ENCODE measurements at regions not wholly inside any gene's neighbourhood (a gene's known extent, or its start where the extent isn't known, plus 50 kb on each side); places are given as distances from the start of the nearest gene placed in this dataset.

- Histone ChIP-seq H3K9me3 (no peaks in the 10 kb centered on the region), H3K36me3 (ENCODE audit: low read depth) (no peaks in the 10 kb centered on the region), H3K4me3 (no peak overlapping the region), H3K4me1 (ENCODE audit: low read depth) (no peaks in the 10 kb centered on the region)
- intact Hi-C loops (cut with DNase I, micrococcal nuclease) = no loop called here
- ATAC-seq (no peak), DNase-seq (no peak)
- TF ChIP-seq, protein P1, sequence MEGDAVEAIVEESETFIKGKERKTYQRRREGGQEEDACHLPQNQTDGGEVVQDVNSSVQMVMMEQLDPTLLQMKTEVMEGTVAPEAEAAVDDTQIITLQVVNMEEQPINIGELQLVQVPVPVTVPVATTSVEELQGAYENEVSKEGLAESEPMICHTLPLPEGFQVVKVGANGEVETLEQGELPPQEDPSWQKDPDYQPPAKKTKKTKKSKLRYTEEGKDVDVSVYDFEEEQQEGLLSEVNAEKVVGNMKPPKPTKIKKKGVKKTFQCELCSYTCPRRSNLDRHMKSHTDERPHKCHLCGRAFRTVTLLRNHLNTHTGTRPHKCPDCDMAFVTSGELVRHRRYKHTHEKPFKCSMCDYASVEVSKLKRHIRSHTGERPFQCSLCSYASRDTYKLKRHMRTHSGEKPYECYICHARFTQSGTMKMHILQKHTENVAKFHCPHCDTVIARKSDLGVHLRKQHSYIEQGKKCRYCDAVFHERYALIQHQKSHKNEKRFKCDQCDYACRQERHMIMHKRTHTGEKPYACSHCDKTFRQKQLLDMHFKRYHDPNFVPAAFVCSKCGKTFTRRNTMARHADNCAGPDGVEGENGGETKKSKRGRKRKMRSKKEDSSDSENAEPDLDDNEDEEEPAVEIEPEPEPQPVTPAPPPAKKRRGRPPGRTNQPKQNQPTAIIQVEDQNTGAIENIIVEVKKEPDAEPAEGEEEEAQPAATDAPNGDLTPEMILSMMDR (IDR thresholded peaks at IDR 0.05) = no peak
These were observed 141.1 kb upstream of the WDR11 start for GRCh38 chr10:120710076-120710475.

- intact Hi-C loops (cut with DNase I, micrococcal nuclease) = no loop called here
These were observed 139.3 kb upstream of the WDR11 start for GRCh38 chr10:120711860-120712259.

DNA sequence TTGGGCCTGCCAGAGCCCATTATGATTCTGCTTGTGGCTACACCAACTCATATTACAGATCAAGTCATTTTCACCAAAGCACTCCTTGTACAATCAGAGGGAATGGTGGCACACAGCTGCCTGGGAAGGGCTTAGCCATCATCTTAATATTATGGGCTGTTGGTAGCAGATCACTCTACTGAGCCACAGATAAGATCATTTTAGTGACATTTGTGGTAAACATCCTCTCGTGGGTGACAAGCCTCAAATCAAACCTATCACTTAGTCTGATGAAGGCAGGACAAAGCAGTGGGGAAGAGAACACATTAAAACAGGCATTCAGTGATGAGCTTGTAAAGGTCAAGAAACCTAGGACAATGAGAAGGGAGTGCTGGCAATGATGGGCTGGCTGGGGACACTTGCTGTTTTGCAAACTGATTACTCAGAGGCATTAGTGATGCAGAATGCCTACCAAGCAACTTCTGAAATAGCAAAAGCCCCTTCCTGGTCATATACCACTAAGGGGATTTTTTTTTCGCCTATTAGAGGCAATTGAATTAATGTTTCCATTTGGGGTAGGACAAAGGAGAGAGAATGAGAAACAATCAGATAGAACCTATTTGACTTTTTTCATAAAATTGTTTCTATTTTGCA is 137.5 kb upstream of the WDR11 start:
- TF ChIP-seq, protein P1 (IDR thresholded peaks at IDR 0.05) = no peak
- H3K36me3 ChIP-seq (ENCODE audit: low read depth) = no peaks in the 10 kb centered on the region
- DNase-seq (no peak), ATAC-seq (no peak)
- no peaks in the 10 kb centered on the region for H3K4me1 ChIP-seq (ENCODE audit: low read depth)
- intact Hi-C loops (cut with DNase I, micrococcal nuclease) = no loop called here
- H3K4me3 ChIP-seq = no peak overlapping the region
- H3K9me3 ChIP-seq = peaks cover 2% of the 10 kb centered on the region

More at GRCh38 chr10:120711860-120712259, 139.3 kb upstream of the WDR11 start:
- no peak overlapping the region for H3K4me3 ChIP-seq
- H3K9me3 ChIP-seq = no peaks in the 10 kb centered on the region
- no peaks in the 10 kb centered on the region for H3K4me1 ChIP-seq (ENCODE audit: low read depth)
- DNase-seq = no peak
- ATAC-seq = no peak
- H3K36me3 ChIP-seq (ENCODE audit: low read depth) = no peaks in the 10 kb centered on the region
- TF ChIP-seq, protein P1 (IDR thresholded peaks at IDR 0.05) = no peak

- Histone ChIP-seq H3K4me3 (no peak overlapping the region), H3K4me1 (ENCODE audit: low read depth) (no peaks in the 10 kb centered on the region), H3K36me3 (ENCODE audit: low read depth) (no peaks in the 10 kb centered on the region), H3K9me3 (peaks cover 2% of the 10 kb centered on the region)
- TF ChIP-seq, protein P1 (IDR thresholded peaks at IDR 0.05) = no peak
- ATAC-seq (no peak), DNase-seq (no peak)
- intact Hi-C loops (cut with DNase I, micrococcal nuclease) = no loop called here
These were observed 136.0 kb upstream of the WDR11 start for GRCh38 chr10:120715171-120715570.

DNA sequence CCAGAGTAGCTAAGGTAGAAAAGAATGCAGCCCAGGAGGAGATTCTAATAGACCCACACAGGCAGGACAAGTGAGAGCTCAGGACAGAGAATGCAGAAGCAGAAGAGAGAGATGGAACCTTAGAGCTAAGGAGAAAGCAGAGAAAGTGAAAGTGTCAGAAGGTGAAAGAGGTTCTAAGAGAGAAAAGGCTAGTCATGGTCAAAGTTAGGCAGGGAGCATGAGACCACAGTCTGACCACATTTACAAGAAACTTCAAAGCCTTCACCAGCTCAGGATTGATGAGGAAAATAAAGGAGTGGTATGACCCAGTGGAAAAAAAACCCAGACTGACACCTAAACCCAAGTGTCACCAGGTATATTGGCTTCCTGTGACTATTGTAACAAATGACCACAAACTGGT is 131.8 kb upstream of the WDR11 start:
- ATAC-seq (no peak), DNase-seq (no peak)
- H3K4me3 ChIP-seq = no peak overlapping the region
- H3K36me3 ChIP-seq (ENCODE audit: low read depth) = no peaks in the 10 kb centered on the region
- intact Hi-C loops (cut with DNase I, micrococcal nuclease) = no loop called here
- no peaks in the 10 kb centered on the region for H3K4me1 ChIP-seq (ENCODE audit: low read depth)
- TF ChIP-seq, protein P1 (IDR thresholded peaks at IDR 0.05) = no peak
- peaks cover 2% of the 10 kb centered on the region for H3K9me3 ChIP-seq

GRCh38 chr10:120727001-120727400 is 124.2 kb upstream of the WDR11 start:
- no peaks in the 10 kb centered on the region for H3K36me3 ChIP-seq (ENCODE audit: low read depth)
- H3K4me1 ChIP-seq (ENCODE audit: low read depth) = no peaks in the 10 kb centered on the region
- no peak for ATAC-seq
- no peak for DNase-seq
- no peak overlapping the region for H3K4me3 ChIP-seq
- no peaks in the 10 kb centered on the region for H3K9me3 ChIP-seq
- TF ChIP-seq, protein P1 (IDR thresholded peaks at IDR 0.05) = no peak
- intact Hi-C loops (cut with DNase I, micrococcal nuclease) = no loop called here

Measured in mucosa of descending colon (tissue), 3 donors.